ENCODE measurements at regions not wholly inside any gene's neighbourhood (a gene's known extent, or its start where the extent isn't known, plus 50 kb on each side); places are given as distances from the start of the nearest gene placed in this dataset.

- no peak overlapping the region for H3K27ac Mint-ChIP-seq
- no peaks in the 10 kb centered on the region for H3K36me3 Mint-ChIP-seq
- DNase-seq (ENCODE audit: low spot score in 2 of 2) (no peak), ATAC-seq (ENCODE audit: low read depth) (no peak)
- H3K9me3 Mint-ChIP-seq, result no peaks in the 10 kb centered on the region
- peaks cover 2% of the 10 kb centered on the region for H3K27me3 Mint-ChIP-seq
- H3K4me3 Mint-ChIP-seq, result no peak overlapping the region
- no peaks in the 10 kb centered on the region for H3K4me1 Mint-ChIP-seq
Observed at GRCh38 chr5:96157077-96157780, 195.6 kb upstream of the ELL2 start.

- peaks cover 1% of the 10 kb centered on the region for H3K27me3 Mint-ChIP-seq
- H3K9me3 Mint-ChIP-seq, result no peaks in the 10 kb centered on the region
- DNase-seq (ENCODE audit: low spot score in 2 of 2), result no peak
- H3K27ac Mint-ChIP-seq, result no peak overlapping the region
- ATAC-seq (ENCODE audit: low read depth), result no peak
- H3K4me1 Mint-ChIP-seq, result peaks cover 4% of the 10 kb centered on the region
- no peaks in the 10 kb centered on the region for H3K36me3 Mint-ChIP-seq
- no peak overlapping the region for H3K4me3 Mint-ChIP-seq
Observed at GRCh38 chr5:96155147-96155546, 193.5 kb upstream of the ELL2 start.

- H3K27me3 Mint-ChIP-seq, result no peaks in the 10 kb centered on the region
- DNase-seq (ENCODE audit: low spot score in 2 of 2) (no peak), ATAC-seq (ENCODE audit: low read depth) (peak; percentile 59)
- H3K9me3 Mint-ChIP-seq, result no peaks in the 10 kb centered on the region
- peaks cover 4% of the 10 kb centered on the region for H3K4me1 Mint-ChIP-seq
- no peak overlapping the region for H3K4me3 Mint-ChIP-seq
- H3K36me3 Mint-ChIP-seq, result no peaks in the 10 kb centered on the region
- H3K27ac Mint-ChIP-seq, result no peak overlapping the region
Observed at GRCh38 chr5:96151891-96152290, 190.2 kb upstream of the ELL2 start.

GRCh38 chr5:96150007-96150406, 188.4 kb upstream of the ELL2 start:
- no peaks in the 10 kb centered on the region for H3K27me3 Mint-ChIP-seq
- no peak for ATAC-seq (ENCODE audit: low read depth)
- no peak overlapping the region for H3K27ac Mint-ChIP-seq
- no peak for DNase-seq (ENCODE audit: low spot score in 2 of 2)
- no peak overlapping the region for H3K4me3 Mint-ChIP-seq
- H3K9me3 Mint-ChIP-seq, result no peaks in the 10 kb centered on the region
- H3K4me1 Mint-ChIP-seq, result peaks cover 4% of the 10 kb centered on the region
- H3K36me3 Mint-ChIP-seq, result peaks cover 2% of the 10 kb centered on the region

GRCh38 chr5:96149546-96149945, 187.9 kb upstream of the ELL2 start:
- Mint-ChIP-seq H3K4me3 (no peak overlapping the region), H3K27ac (no peak overlapping the region), H3K9me3 (no peaks in the 10 kb centered on the region), H3K4me1 (peaks cover 4% of the 10 kb centered on the region), H3K36me3 (peaks cover 2% of the 10 kb centered on the region), H3K27me3 (no peaks in the 10 kb centered on the region)
- DNase-seq (ENCODE audit: low spot score in 2 of 2) (no peak), ATAC-seq (ENCODE audit: low read depth) (no peak)

- ATAC-seq (ENCODE audit: low read depth) (no peak), DNase-seq (ENCODE audit: low spot score in 2 of 2) (no peak)
- H3K36me3 Mint-ChIP-seq, result peaks cover 2% of the 10 kb centered on the region
- H3K27me3 Mint-ChIP-seq, result no peaks in the 10 kb centered on the region
- no peak overlapping the region for H3K27ac Mint-ChIP-seq
- peaks cover 4% of the 10 kb centered on the region for H3K4me1 Mint-ChIP-seq
- no peak overlapping the region for H3K4me3 Mint-ChIP-seq
- H3K9me3 Mint-ChIP-seq, result no peaks in the 10 kb centered on the region
Observed at GRCh38 chr5:96149021-96149420, 187.4 kb upstream of the ELL2 start.

- peaks cover 4% of the 10 kb centered on the region for H3K4me1 Mint-ChIP-seq
- no peaks in the 10 kb centered on the region for H3K9me3 Mint-ChIP-seq
- DNase-seq (ENCODE audit: low spot score in 2 of 2), result no peak
- no peaks in the 10 kb centered on the region for H3K27me3 Mint-ChIP-seq
- no peak overlapping the region for H3K4me3 Mint-ChIP-seq
- H3K27ac Mint-ChIP-seq, result no peak overlapping the region
- H3K36me3 Mint-ChIP-seq, result peaks cover 2% of the 10 kb centered on the region
- ATAC-seq (ENCODE audit: low read depth), result no peak
Observed at GRCh38 chr5:96148376-96148775, 186.7 kb upstream of the ELL2 start.

- Mint-ChIP-seq H3K27ac (no peak overlapping the region), H3K4me3 (no peak overlapping the region), H3K4me1 (peaks cover 4% of the 10 kb centered on the region), H3K27me3 (no peaks in the 10 kb centered on the region), H3K36me3 (peaks cover 2% of the 10 kb centered on the region), H3K9me3 (no peaks in the 10 kb centered on the region)
- DNase-seq (ENCODE audit: low spot score in 2 of 2) (no peak), ATAC-seq (ENCODE audit: low read depth) (no peak)
Observed at GRCh38 chr5:96147866-96148265, 186.2 kb upstream of the ELL2 start.

- Mint-ChIP-seq H3K27ac (no peak overlapping the region), H3K36me3 (peaks cover 2% of the 10 kb centered on the region), H3K4me1 (peaks cover under 1% of the 10 kb centered on the region), H3K4me3 (no peak overlapping the region), H3K27me3 (no peaks in the 10 kb centered on the region), H3K9me3 (no peaks in the 10 kb centered on the region)
- DNase-seq (ENCODE audit: low spot score in 2 of 2) (no peak), ATAC-seq (ENCODE audit: low read depth) (no peak)
Observed at GRCh38 chr5:96146675-96147074, 185.0 kb upstream of the ELL2 start.

- Mint-ChIP-seq H3K4me1 (no peaks in the 10 kb centered on the region), H3K4me3 (no peak overlapping the region), H3K27me3 (peaks cover 2% of the 10 kb centered on the region), H3K36me3 (peaks cover 2% of the 10 kb centered on the region), H3K27ac (no peak overlapping the region), H3K9me3 (no peaks in the 10 kb centered on the region)
- DNase-seq (ENCODE audit: low spot score in 2 of 2) (no peak), ATAC-seq (ENCODE audit: low read depth) (no peak)
Observed at GRCh38 chr5:96144289-96144688, 182.6 kb upstream of the ELL2 start.

- Mint-ChIP-seq H3K27ac (no peak overlapping the region), H3K4me1 (no peaks in the 10 kb centered on the region), H3K9me3 (no peaks in the 10 kb centered on the region), H3K36me3 (peaks cover 2% of the 10 kb centered on the region), H3K27me3 (peaks cover 2% of the 10 kb centered on the region), H3K4me3 (no peak overlapping the region)
- ATAC-seq (ENCODE audit: low read depth) (no peak), DNase-seq (ENCODE audit: low spot score in 2 of 2) (no peak)
Observed at GRCh38 chr5:96143450-96143849, 181.8 kb upstream of the ELL2 start.

GRCh38 chr5:96142786-96143434, 181.3 kb upstream of the ELL2 start:
- ATAC-seq (ENCODE audit: low read depth) (no peak), DNase-seq (ENCODE audit: low spot score in 2 of 2) (no peak)
- H3K4me3 Mint-ChIP-seq, result no peak overlapping the region
- H3K4me1 Mint-ChIP-seq, result no peaks in the 10 kb centered on the region
- peaks cover 2% of the 10 kb centered on the region for H3K27me3 Mint-ChIP-seq
- peaks cover 2% of the 10 kb centered on the region for H3K36me3 Mint-ChIP-seq
- H3K9me3 Mint-ChIP-seq, result no peaks in the 10 kb centered on the region
- no peak overlapping the region for H3K27ac Mint-ChIP-seq

- no peak overlapping the region for H3K4me3 Mint-ChIP-seq
- H3K4me1 Mint-ChIP-seq, result no peaks in the 10 kb centered on the region
- H3K27ac Mint-ChIP-seq, result no peak overlapping the region
Observed at GRCh38 chr5:96142184-96142781, 180.6 kb upstream of the ELL2 start.

GRCh38 chr5:96141749-96142148, 180.1 kb upstream of the ELL2 start:
- H3K4me1 Mint-ChIP-seq, result no peaks in the 10 kb centered on the region
- H3K27me3 Mint-ChIP-seq, result peaks cover 2% of the 10 kb centered on the region
- H3K27ac Mint-ChIP-seq, result no peak overlapping the region
- no peaks in the 10 kb centered on the region for H3K9me3 Mint-ChIP-seq
- DNase-seq (ENCODE audit: low spot score in 2 of 2), result no peak
- no peak overlapping the region for H3K4me3 Mint-ChIP-seq
- ATAC-seq (ENCODE audit: low read depth), result no peak
- H3K36me3 Mint-ChIP-seq, result peaks cover 2% of the 10 kb centered on the region

More at GRCh38 chr5:96142184-96142781, 180.6 kb upstream of the ELL2 start:
- peaks cover 2% of the 10 kb centered on the region for H3K27me3 Mint-ChIP-seq
- DNase-seq (ENCODE audit: low spot score in 2 of 2) (no peak), ATAC-seq (ENCODE audit: low read depth) (no peak)
- H3K9me3 Mint-ChIP-seq, result no peaks in the 10 kb centered on the region
- peaks cover 2% of the 10 kb centered on the region for H3K36me3 Mint-ChIP-seq

All from memory B cell (primary cell).